NT2/D1 (cell line): ENCODE measurements at regions not wholly inside any gene's neighbourhood (a gene's known extent, or its start where the extent isn't known, plus 50 kb on each side); places are given as distances from the start of the nearest gene placed in this dataset.

Experiments used
- SUZ12 ChIP-seq: IDR thresholded peaks from 2 replicates; pipeline ENCODE4 v1.6.1; 2011; ENCODE audit not compliant: insufficient read length, insufficient read depth; ENCODE audit errors: extremely low read depth
- YY1 ChIP-seq: IDR thresholded peaks from 2 replicates; pipeline ENCODE4 v1.6.1; 2011; ENCODE audit not compliant: insufficient read length, insufficient read depth
- ZNF274 ChIP-seq: IDR thresholded peaks from 2 replicates; pipeline ENCODE4 v1.6.1; 2011; ENCODE audit warnings: mild to moderate bottlenecking, low read depth, low read length

DNA sequence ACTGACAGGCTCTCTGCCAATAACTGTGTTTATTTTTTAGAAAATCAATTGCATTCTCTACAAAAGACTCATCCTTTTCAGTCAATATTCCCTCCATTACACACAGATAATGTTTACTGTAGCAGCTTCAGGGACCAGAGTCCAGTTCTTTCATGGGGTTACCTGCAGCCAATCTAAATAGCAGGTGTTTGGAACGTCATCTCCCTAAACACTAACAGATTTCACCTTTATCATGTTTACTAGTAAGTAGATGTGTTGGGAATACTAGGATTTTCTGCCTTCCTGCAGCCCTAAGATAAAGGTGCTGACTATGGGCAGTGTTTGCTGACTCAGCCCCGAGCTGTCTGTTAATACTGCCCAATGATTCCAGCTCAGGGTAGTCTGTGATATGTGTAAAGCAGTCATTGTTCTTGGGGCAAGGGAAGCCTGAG lies 447.0 kb downstream of the KIF4B start:
- TF ChIP-seq YY1 (no peak), ZNF274 (no peak), SUZ12 (no peak)
